ENCODE measurements at regions not wholly inside any gene's neighbourhood (a gene's known extent, or its start where the extent isn't known, plus 50 kb on each side); places are given as distances from the start of the nearest gene placed in this dataset.

DNA sequence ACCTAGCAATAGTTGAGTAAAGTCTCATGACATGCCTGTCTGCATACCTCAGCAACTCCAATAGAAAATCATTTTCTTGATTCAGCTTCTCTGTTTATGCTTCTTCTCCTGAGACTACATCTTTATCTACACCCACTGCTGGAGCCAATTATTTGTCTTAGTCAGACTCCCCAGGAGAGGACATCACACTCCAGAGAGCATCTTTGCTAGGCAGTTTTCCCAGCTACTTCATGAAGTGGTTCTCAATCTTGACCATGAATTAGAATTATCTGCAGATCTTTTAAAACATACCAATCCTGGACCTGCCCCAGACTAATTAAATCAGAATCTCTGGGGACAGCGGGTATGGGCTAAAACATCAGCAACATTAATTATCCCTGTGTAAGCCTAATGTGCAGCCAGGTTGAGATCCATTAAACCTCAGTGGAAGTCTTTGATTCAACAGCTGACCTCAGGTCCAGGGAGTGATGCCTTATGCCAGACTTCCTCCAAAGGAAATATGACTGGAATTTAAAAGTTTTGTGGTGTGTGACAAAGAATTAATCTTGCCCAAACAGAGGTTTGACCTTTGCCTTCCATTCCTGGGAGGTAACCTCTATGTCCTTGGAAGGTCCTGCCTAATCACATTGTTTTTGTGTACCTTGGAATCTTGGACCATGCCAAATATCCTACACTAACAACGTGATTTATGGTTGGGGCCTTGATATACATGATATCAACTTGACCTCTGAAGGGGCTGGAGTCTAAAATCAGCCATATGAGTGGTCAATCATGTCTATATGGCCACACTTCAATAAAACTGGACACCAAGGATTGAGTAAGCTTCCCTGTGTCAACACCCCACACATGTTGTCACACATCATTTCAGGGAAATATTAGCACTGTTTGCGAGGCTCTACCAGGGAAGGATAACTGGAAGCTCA lies 99.3 kb upstream of the DNAJC10 start:
- POLR2A ChIA-PET, result no interaction called here
- TF ChIP-seq TARDBP (IDR thresholded peaks at IDR 0.05), result no peak
- TF ChIP-seq FOXK2 (IDR thresholded peaks at IDR 0.05), result no peak
- no peak for TF ChIP-seq LEF1 (IDR thresholded peaks at IDR 0.05; ENCODE audit: borderline replicate concordance)
- no peak for TF ChIP-seq ELF4 (IDR thresholded peaks at IDR 0.05)
- no peak for TF ChIP-seq L3MBTL2 (conservative IDR thresholded peaks at IDR 0.05)
- no peak for TF ChIP-seq ZNF384 (IDR thresholded peaks at IDR 0.05)
- TF ChIP-seq, protein P1, sequence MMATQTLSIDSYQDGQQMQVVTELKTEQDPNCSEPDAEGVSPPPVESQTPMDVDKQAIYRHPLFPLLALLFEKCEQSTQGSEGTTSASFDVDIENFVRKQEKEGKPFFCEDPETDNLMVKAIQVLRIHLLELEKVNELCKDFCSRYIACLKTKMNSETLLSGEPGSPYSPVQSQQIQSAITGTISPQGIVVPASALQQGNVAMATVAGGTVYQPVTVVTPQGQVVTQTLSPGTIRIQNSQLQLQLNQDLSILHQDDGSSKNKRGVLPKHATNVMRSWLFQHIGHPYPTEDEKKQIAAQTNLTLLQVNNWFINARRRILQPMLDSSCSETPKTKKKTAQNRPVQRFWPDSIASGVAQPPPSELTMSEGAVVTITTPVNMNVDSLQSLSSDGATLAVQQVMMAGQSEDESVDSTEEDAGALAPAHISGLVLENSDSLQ (IDR thresholded peaks at IDR 0.05), result no peak
- no peak for TF ChIP-seq BHLHE40 (IDR thresholded peaks at IDR 0.05; ENCODE audit: borderline replicate concordance)
- TF ChIP-seq NFRKB (IDR thresholded peaks at IDR 0.05), result no peak
- TF ChIP-seq FOXA1 (IDR thresholded peaks at IDR 0.05), result no peak
- no peak for TF ChIP-seq HDGF (IDR thresholded peaks at IDR 0.05; ENCODE audit: borderline replicate concordance)
- TF ChIP-seq SP1 (IDR thresholded peaks at IDR 0.05), result no peak
- TF ChIP-seq CTBP1 (IDR thresholded peaks at IDR 0.05; ENCODE audit: borderline replicate concordance), result no peak
- CTCF ChIA-PET, result no interaction called here
- DNase-seq (ENCODE audit: extremely low spot score), result no peak

GRCh38 chr2:182618672-182619079 lies 97.4 kb upstream of the DNAJC10 start:
- POLR2A ChIA-PET, result no interaction called here
- DNase-seq (ENCODE audit: extremely low spot score), result no peak
- CTCF ChIA-PET, result no interaction called here
- TF ChIP-seq, protein P1 (IDR thresholded peaks at IDR 0.05), result no peak
- TF ChIP-seq ZNF384 (IDR thresholded peaks at IDR 0.05), result no peak
- TF ChIP-seq LEF1 (IDR thresholded peaks at IDR 0.05; ENCODE audit: borderline replicate concordance), result no peak
- no peak for TF ChIP-seq L3MBTL2 (conservative IDR thresholded peaks at IDR 0.05)
- no peak for TF ChIP-seq ELF4 (IDR thresholded peaks at IDR 0.05)
- no peak for TF ChIP-seq HDGF (IDR thresholded peaks at IDR 0.05; ENCODE audit: borderline replicate concordance)
- no peak for TF ChIP-seq NFRKB (IDR thresholded peaks at IDR 0.05)
- TF ChIP-seq CTBP1 (IDR thresholded peaks at IDR 0.05; ENCODE audit: borderline replicate concordance), result no peak
- no peak for TF ChIP-seq FOXK2 (IDR thresholded peaks at IDR 0.05)
- TF ChIP-seq TARDBP (IDR thresholded peaks at IDR 0.05), result no peak
- TF ChIP-seq ARNT (IDR thresholded peaks at IDR 0.05), result no peak
- no peak for TF ChIP-seq BHLHE40 (IDR thresholded peaks at IDR 0.05; ENCODE audit: borderline replicate concordance)
- TF ChIP-seq FOXA1 (IDR thresholded peaks at IDR 0.05), result no peak
- no peak for TF ChIP-seq SUZ12 (IDR thresholded peaks at IDR 0.05)
- TF ChIP-seq SP1 (IDR thresholded peaks at IDR 0.05), result no peak
- no peak for TF ChIP-seq FOXM1 (IDR thresholded peaks at IDR 0.05; ENCODE audit: borderline replicate concordance)

- no peak for DNase-seq (ENCODE audit: extremely low spot score)
- TF ChIP-seq FOXA1 (IDR thresholded peaks at IDR 0.05) (no peak), LEF1 (IDR thresholded peaks at IDR 0.05; ENCODE audit: borderline replicate concordance) (no peak), ZNF384 (IDR thresholded peaks at IDR 0.05) (no peak), BHLHE40 (IDR thresholded peaks at IDR 0.05; ENCODE audit: borderline replicate concordance) (no peak), CTBP1 (IDR thresholded peaks at IDR 0.05; ENCODE audit: borderline replicate concordance) (no peak), TARDBP (IDR thresholded peaks at IDR 0.05) (no peak), FOXM1 (IDR thresholded peaks at IDR 0.05; ENCODE audit: borderline replicate concordance) (no peak), HDGF (IDR thresholded peaks at IDR 0.05; ENCODE audit: borderline replicate concordance) (no peak), SUZ12 (IDR thresholded peaks at IDR 0.05) (no peak), L3MBTL2 (conservative IDR thresholded peaks at IDR 0.05) (no peak), SP1 (IDR thresholded peaks at IDR 0.05) (no peak), NFRKB (IDR thresholded peaks at IDR 0.05) (no peak), FOXK2 (IDR thresholded peaks at IDR 0.05) (no peak), ARNT (IDR thresholded peaks at IDR 0.05) (no peak), ELF4 (IDR thresholded peaks at IDR 0.05) (no peak)
- TF ChIP-seq, protein P1 (IDR thresholded peaks at IDR 0.05), result no peak
- POLR2A ChIA-PET, result no interaction called here
- CTCF ChIA-PET, result no interaction called here
These were observed 96.8 kb upstream of the DNAJC10 start for GRCh38 chr2:182619276-182619675.

GRCh38 chr2:182621191-182621590 lies 94.9 kb upstream of the DNAJC10 start:
- CTCF ChIA-PET, result no interaction called here
- TF ChIP-seq FOXA1 (IDR thresholded peaks at IDR 0.05), result no peak
- TF ChIP-seq CTBP1 (IDR thresholded peaks at IDR 0.05; ENCODE audit: borderline replicate concordance), result no peak
- no peak for TF ChIP-seq ELF4 (IDR thresholded peaks at IDR 0.05)
- TF ChIP-seq, protein P1 (IDR thresholded peaks at IDR 0.05), result no peak
- TF ChIP-seq BHLHE40 (IDR thresholded peaks at IDR 0.05; ENCODE audit: borderline replicate concordance), result no peak
- no peak for TF ChIP-seq LEF1 (IDR thresholded peaks at IDR 0.05; ENCODE audit: borderline replicate concordance)
- no peak for TF ChIP-seq L3MBTL2 (conservative IDR thresholded peaks at IDR 0.05)
- TF ChIP-seq ARNT (IDR thresholded peaks at IDR 0.05), result no peak
- no peak for TF ChIP-seq FOXM1 (IDR thresholded peaks at IDR 0.05; ENCODE audit: borderline replicate concordance)
- TF ChIP-seq SUZ12 (IDR thresholded peaks at IDR 0.05), result no peak
- no peak for TF ChIP-seq HDGF (IDR thresholded peaks at IDR 0.05; ENCODE audit: borderline replicate concordance)
- TF ChIP-seq NFRKB (IDR thresholded peaks at IDR 0.05), result no peak
- TF ChIP-seq FOXK2 (IDR thresholded peaks at IDR 0.05), result no peak
- TF ChIP-seq ZNF384 (IDR thresholded peaks at IDR 0.05), result no peak
- DNase-seq (ENCODE audit: extremely low spot score), result no peak
- POLR2A ChIA-PET, result no interaction called here

DNA sequence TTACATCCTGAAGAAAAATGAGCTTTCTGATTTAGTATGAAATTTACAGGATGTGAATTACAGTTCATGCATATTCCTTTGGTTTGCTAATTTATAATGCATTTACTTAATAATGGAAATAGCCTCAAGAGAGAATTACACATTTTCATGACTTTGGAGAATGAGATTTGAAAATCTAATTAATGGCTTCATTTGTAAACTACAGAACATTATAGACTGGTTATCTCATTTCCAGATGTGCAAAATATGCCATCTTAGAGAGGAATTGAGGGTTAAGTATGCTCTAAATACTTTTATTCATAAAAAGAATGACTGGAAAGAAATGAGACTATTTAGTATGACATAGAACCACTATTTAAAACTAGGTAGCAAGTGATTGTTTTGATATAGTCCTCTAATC lies 94.2 kb upstream of the DNAJC10 start:
- CTCF ChIA-PET, result no interaction called here
- TF ChIP-seq FOXK2 (IDR thresholded peaks at IDR 0.05) (no peak), CTBP1 (IDR thresholded peaks at IDR 0.05; ENCODE audit: borderline replicate concordance) (no peak), FOXM1 (IDR thresholded peaks at IDR 0.05; ENCODE audit: borderline replicate concordance) (no peak), ELF4 (IDR thresholded peaks at IDR 0.05) (no peak), NFRKB (IDR thresholded peaks at IDR 0.05) (no peak), SUZ12 (IDR thresholded peaks at IDR 0.05) (no peak), LEF1 (IDR thresholded peaks at IDR 0.05; ENCODE audit: borderline replicate concordance) (no peak), ARNT (IDR thresholded peaks at IDR 0.05) (no peak), L3MBTL2 (conservative IDR thresholded peaks at IDR 0.05) (no peak), ZNF384 (IDR thresholded peaks at IDR 0.05) (no peak), TARDBP (IDR thresholded peaks at IDR 0.05) (no peak), HDGF (IDR thresholded peaks at IDR 0.05; ENCODE audit: borderline replicate concordance) (no peak), SP1 (IDR thresholded peaks at IDR 0.05) (no peak), BHLHE40 (IDR thresholded peaks at IDR 0.05; ENCODE audit: borderline replicate concordance) (no peak), FOXA1 (IDR thresholded peaks at IDR 0.05) (no peak)
- TF ChIP-seq, protein P1 (IDR thresholded peaks at IDR 0.05), result no peak
- POLR2A ChIA-PET, result no interaction called here
- DNase-seq (ENCODE audit: extremely low spot score), result no peak

Data from HEK293T (cell line).